Umbilical cord (tissue), 1 donor: ENCODE measurements at regions not wholly inside any gene's neighbourhood (a gene's known extent, or its start where the extent isn't known, plus 50 kb on each side); places are given as distances from the start of the nearest gene placed in this dataset.

Source experiments
- DNase-seq: peaks from one replicate; pipeline ENCODE4 v3.0.0-alpha.2; 2015; ENCODE audit warnings: low spot score

DNA sequence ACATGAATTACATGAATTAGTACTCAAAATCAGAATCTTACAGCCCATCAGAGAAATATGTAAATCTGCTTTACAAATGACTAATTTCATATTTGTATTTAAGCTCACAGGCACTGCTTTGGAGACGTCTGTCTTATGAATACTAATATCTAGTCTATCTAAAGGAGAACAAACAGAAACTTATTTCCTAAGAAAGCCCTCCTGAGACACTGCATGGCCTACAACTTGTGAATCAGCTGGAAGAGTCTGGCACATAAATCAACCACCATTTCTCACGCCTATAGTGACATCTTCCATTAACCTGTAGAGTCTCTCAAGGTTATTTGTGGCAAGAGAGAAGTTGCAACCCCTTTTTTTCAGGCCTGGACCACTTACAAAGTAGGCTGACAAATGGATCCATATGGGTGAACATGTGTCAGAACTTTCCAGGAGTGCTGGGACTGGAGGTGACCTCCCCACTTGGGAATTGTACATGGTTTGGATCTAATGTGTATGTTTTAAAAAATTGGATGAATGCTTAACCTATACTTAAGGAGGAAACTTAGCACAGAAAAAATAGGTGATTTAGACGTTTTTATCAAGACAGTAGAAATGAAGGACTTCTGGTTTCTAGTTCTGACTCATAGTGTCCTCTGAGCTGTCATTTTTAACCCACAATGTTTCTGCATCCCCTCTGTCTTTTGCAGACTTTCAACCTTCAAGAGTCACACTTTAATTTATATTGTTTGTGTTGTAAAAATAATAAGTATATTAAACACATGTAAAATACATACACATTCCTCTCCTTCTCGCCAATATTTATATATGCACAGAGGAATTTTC lies 83.2 kb upstream of the ARHGAP24 start:
- no peak for DNase-seq

DNA sequence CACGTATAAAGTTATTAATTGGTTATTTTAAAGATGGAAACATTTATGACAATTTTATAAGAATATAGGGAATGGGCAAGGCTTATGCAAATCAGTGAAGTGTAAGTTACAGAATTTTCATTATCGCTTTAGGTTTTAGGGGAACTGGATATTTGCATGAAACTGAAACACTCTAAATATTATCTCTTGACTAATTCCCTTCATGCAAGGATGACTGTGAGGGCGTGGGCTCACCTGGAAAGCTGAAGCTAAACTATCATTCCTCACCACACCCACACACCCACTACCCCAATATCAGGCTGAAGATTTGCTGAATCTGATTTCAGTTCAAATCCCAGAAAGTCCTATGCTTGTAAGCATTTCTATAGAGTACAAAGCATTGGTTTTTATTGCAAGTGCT lies 81.7 kb upstream of the ARHGAP24 start:
- DNase-seq, result no peak

DNA sequence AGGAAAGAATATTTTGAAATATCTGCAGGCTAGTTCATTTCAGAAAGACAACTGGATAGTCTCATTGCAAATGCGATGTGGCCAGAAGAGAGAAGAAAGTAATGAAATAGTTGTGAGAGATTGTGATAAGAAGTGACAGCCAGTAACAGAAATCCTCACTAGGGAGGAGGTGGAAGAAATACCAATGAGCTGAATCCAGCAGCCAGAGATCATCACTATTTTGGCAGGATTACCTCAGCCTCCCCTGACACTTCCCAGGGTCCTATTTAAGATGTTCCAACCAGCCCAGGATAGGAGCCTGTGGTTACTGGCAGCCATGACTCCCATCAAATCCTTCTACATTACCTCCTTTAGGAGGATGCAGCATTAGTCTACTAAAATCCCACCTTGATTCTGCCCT lies 76.7 kb upstream of the ARHGAP24 start:
- DNase-seq, result peak; percentile 84

GRCh38 chr4:85399270-85399669 lies 75.7 kb upstream of the ARHGAP24 start:
- no peak for DNase-seq

- DNase-seq, result peak; percentile 88
Observed at GRCh38 chr4:85402371-85402770, 72.6 kb upstream of the ARHGAP24 start.

DNA sequence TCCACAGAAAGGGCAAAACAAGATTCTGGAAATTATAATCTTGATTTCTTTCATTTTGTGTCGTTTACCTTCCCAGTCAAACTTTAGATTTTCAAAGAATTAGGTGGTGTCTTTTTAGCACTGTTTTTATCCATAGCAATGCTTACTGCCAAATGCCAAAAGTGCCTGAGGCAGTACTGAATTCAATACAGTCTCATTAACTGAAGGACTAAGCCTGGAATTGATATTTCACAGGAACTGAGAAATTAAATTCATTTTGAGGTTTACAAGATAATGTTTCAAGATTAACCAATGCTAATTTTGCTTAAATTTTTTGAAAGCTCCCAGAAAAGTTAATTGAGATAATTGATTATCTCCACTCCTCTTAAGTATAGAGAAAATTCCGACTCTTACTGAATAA lies 68.8 kb upstream of the ARHGAP24 start:
- DNase-seq, result no peak

DNA sequence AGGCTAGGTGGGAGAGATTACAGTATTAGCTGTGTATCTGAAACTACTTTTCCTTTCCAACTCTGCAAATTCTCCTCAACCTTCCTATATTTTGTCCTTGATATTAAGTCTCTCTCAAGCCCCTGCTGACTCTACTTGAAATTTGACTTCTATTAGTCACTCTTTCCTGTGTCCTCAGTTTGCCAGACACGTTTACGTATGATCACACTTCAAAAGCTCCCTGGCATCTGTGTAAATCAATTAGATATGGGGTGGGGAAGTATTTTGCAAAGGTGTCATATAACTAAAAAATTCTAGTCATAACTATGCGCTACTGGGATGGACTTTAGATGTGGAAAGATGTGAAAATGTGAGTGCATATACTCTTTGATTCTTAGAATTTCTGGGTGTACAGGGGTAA lies 67.4 kb upstream of the ARHGAP24 start:
- no peak for DNase-seq

DNA sequence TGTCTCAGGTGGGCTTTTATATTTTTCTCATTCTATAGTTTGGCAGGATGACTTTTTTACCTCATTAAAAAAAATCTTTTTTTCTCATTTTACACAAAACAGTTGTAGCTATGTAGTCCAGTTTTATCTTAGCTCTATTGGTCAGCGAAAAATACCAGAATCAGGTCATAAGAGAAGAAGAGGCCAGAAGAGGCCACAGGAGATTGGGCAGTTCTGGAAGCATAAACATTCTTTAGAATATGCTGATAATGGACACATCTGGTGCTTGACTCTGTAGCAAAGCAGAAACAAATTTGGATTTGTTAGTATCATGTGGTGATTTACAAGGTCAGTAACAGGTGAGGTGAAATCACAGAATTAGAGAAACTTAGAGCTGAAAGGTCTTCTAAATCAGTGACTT lies 66.6 kb upstream of the ARHGAP24 start:
- DNase-seq, result no peak

DNA sequence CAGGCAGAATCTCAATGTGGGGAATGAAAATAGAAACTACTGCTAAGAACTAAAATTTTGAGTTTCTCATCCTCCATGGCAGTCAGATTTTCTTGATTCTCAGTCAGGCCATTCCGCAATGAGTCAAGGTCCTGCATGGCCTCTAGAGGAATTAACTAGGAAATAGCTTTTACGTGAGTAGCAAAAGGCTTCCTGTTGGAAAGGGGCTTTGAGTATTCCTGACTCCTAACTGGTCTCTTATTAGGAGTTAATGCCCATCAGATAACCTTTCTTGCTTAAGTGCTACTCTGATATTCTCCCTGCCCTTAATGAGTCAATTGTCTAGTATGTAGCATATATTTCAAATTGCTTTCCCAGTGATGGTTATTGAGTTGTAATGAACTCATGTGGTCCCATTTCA lies 65.7 kb upstream of the ARHGAP24 start:
- DNase-seq, result no peak

GRCh38 chr4:85411386-85411785 lies 63.6 kb upstream of the ARHGAP24 start:
- DNase-seq, result no peak

- no peak for DNase-seq
Observed at GRCh38 chr4:85414972-85415371, 60.0 kb upstream of the ARHGAP24 start.

- DNase-seq, result no peak
Observed at GRCh38 chr4:85416094-85416493, 58.9 kb upstream of the ARHGAP24 start.

DNA sequence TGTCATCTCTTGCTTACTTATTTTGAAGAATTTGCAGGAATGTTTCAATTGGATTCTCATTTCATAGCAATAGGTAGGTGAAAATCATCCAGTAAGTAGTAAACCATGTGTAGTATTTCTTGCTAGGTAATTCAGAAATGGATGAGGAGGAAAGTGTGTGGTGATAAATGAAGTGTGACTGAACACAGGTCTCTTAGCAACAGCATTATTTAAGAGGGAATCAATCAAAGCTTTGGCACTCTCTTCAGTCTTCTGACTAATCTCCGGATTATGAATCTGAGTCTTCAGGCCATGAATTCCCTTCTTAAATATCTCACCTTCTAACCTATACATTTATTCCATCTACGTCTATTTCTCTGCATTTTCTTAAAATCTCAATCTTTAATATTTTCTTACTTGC lies 55.8 kb upstream of the ARHGAP24 start:
- no peak for DNase-seq

DNA sequence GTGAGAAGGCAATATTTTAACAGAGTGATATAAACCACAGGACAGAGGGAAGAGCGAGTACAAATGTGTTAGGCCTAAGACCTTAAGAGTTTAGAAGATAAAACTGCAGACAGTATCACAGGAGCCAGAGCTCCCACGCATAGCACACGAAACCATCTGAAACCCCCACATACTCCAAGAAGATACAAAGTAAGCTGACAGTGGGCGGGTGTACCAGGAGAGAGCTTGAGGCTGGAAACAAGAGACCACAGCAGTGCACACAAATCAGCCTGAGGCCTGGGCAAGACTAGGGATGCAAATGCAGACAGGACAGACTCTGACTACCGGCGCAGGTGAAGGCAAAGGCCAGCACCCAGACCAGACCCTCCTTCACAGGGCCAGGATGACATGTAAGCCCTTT lies 54.1 kb upstream of the ARHGAP24 start:
- DNase-seq, result no peak

DNA sequence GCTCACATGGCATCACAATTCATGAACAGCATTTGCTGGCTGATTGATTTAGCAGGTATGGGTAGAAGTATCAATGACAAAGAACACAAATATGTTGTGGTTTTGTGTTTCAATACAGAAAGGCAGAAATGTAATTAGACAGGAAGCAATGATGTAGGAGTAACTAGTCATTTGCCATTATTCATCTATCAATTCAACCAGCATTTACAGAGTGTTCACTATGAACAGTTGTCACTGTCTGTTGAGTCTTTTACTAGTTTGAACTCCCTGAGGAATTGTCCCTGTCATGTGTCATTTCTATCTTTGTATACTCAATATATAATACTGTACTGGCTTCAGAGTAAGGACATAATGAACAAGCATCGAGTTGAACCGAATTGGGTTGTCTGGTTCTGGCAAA lies 51.5 kb upstream of the ARHGAP24 start:
- DNase-seq, result no peak
